DOHH2 (cell line): ENCODE measurements at regions not wholly inside any gene's neighbourhood (a gene's known extent, or its start where the extent isn't known, plus 50 kb on each side); places are given as distances from the start of the nearest gene placed in this dataset.

ENCODE experiments used
- H3F3A ChIP-seq: fragments of 200-600 bp; sonication (generic), shearing (Covaris generic); 2 replicates; pipeline ENCODE4 v1.6.0; 2016; ENCODE audit warnings: antibody characterized with exemption, mild to moderate bottlenecking; ENCODE audit not compliant: control insufficient read depth, insufficient read depth
- H3K27ac ChIP-seq: fragments of 200-600 bp; sonication (generic); 2 replicates; pipeline ENCODE4 v1.5.1; 2014; ENCODE audit warnings: low read depth, mild to moderate bottlenecking, low read length, moderate library complexity
- H3K27me3 ChIP-seq: fragments of 200-600 bp; sonication (generic); 2 replicates; pipeline ENCODE4 v1.6.1; 2014; ENCODE audit warnings: mild to moderate bottlenecking, low read length, mixed read lengths; ENCODE audit not compliant: control insufficient read depth
- H3K36me3 ChIP-seq: fragments of 200-600 bp; sonication (generic); 2 replicates; pipeline ENCODE4 v1.6.1; 2014; ENCODE audit warnings: mild to moderate bottlenecking, low read length, moderate library complexity, mixed read lengths; ENCODE audit not compliant: control insufficient read depth
- H3K4me1 ChIP-seq: fragments of 200-600 bp; sonication (generic); 2 replicates; pipeline ENCODE4 v1.6.1; 2014; ENCODE audit warnings: mild to moderate bottlenecking, low read length, mixed read lengths; ENCODE audit not compliant: control insufficient read depth
- H3K4me2 ChIP-seq: fragments of 200-600 bp; sonication (generic); 2 replicates; pipeline ENCODE4 v1.6.0; 2014; ENCODE audit warnings: mild to moderate bottlenecking, low read length, moderate library complexity
- H3K4me3 ChIP-seq: fragments of 200-600 bp; sonication (generic); 2 replicates; pipeline ENCODE4 v1.5.1; 2014; ENCODE audit warnings: mild to moderate bottlenecking, low read length, mixed read lengths
- H3K79me2 ChIP-seq: fragments of 200-600 bp; sonication (generic); 2 replicates; pipeline ENCODE4 v1.6.1; 2014; ENCODE audit warnings: mild to moderate bottlenecking, low read length, mixed read lengths; ENCODE audit not compliant: control insufficient read depth
- H3K9me2 ChIP-seq: fragments of 200-600 bp; sonication (generic); replicated peaks from 2 replicates; pipeline ENCODE4 v1.6.1; 2014; ENCODE audit warnings: mild to moderate bottlenecking, low read length, mixed read lengths; ENCODE audit not compliant: control insufficient read depth
- H3K9me3 ChIP-seq: fragments of 200-600 bp; sonication (generic); 2 replicates; pipeline ENCODE4 v1.6.1; 2014; ENCODE audit warnings: antibody characterized with exemption, low read length, mixed read lengths; ENCODE audit not compliant: control insufficient read depth, insufficient read depth
- H4K20me1 ChIP-seq: fragments of 200-600 bp; sonication (generic); 2 replicates; pipeline ENCODE4 v1.6.0; 2014; ENCODE audit warnings: low read depth, mild to moderate bottlenecking, antibody characterized with exemption, low read length, moderate library complexity; ENCODE audit not compliant: control insufficient read depth, insufficient read depth
- CTCF ChIP-seq: fragments of 200-600 bp; sonication (generic); IDR thresholded peaks from one replicate; pipeline ENCODE4 v1.5.1; 2014; ENCODE audit warnings: antibody characterized with exemption, mild to moderate bottlenecking, low read depth, low read length; ENCODE audit not compliant: poor library complexity, severe bottlenecking
- EZH2phosphoT487 ChIP-seq: fragments of 200-600 bp; sonication (generic); IDR thresholded peaks from 2 replicates; pipeline ENCODE4 v1.6.1; 2017; ENCODE audit warnings: borderline replicate concordance, mild to moderate bottlenecking, antibody characterized with exemption, low read length, moderate library complexity, mixed read lengths

- TF ChIP-seq EZH2phosphoT487 (no peak), CTCF (no peak)
- H3K9me3 ChIP-seq, result no peaks in the 10 kb centered on the region
- no peaks in the 10 kb centered on the region for H3K4me1 ChIP-seq
- no peak overlapping the region for H3K27ac ChIP-seq
- no peaks in the 10 kb centered on the region for H3K79me2 ChIP-seq
- H3K4me3 ChIP-seq, result no peak overlapping the region
- no peaks in the 10 kb centered on the region for H3K27me3 ChIP-seq
- H3K36me3 ChIP-seq, result no peaks in the 10 kb centered on the region
- H3K9me2 ChIP-seq, result no peaks in the 10 kb centered on the region
- no peak overlapping the region for H3K4me2 ChIP-seq
- H4K20me1 ChIP-seq, result no peaks in the 10 kb centered on the region
- H3F3A ChIP-seq, result no peaks in the 10 kb centered on the region
Observed at GRCh38 chrX:120680090-120680489, 50.2 kb upstream of the C1GALT1C1 start.
